GM21723 (cell line): ENCODE measurements at regions not wholly inside any gene's neighbourhood (a gene's known extent, or its start where the extent isn't known, plus 50 kb on each side); places are given as distances from the start of the nearest gene placed in this dataset.
"Not testable (repeated sequence)": the region's sequence is repeated elsewhere in the genome, so short reads cannot be mapped to it uniquely, and the experiment has no call there.

ENCODE experiments used
- ATAC-seq: cut with Tn5 transposase; IDR thresholded peaks from one replicate; pipeline ENCODE4 v1.9.1; 2021; ENCODE audit warnings: mild to moderate bottlenecking, moderate library complexity; ENCODE audit not compliant: unreplicated experiment

DNA sequence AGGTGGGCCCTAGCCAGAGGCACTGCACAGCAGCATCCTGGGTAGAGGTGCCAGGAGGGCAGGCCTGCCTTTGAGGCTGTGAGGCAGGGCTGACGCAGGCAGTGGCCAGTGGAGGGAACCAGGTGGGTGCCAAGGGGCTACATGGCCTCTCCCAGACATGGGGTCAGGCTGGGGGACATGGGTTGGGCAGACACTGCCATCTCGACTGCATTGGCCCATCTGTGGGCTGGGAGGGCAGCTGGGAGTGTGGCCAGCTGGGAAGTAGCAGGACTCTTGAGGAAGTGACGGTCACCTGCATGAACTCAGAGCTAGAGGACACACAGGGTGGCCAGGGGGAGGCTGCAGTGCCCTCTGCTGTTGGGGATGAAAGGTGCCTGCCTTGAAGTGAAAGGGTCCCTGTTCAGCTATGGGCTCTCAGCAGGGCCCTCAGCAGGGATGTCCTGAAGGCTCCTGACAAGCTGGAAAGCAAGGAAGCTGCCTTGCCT lies 294.6 kb downstream of the CCDC74A start:
- ATAC-seq = not testable (repeated sequence)

DNA sequence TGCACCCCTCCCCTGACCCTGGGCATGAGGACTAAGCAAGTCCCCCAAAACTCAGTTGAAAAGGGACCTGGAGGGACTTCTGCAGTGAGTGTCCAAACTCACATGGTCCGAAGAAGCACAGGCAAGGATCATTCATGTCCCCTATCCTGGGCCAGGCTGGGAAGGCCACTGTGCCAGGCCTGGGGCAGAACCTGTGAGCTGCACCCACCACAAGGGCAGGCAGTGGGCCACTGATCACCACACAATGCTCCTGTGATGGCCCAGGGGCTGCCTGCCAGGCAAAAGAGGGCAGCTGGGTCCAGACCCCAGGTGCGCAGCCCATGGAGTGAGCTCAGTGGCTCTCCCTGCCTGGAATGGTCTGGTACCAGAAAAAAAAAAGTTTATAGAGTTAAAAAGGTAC lies 295.4 kb downstream of the CCDC74A start:
- not testable (repeated sequence) for ATAC-seq

DNA sequence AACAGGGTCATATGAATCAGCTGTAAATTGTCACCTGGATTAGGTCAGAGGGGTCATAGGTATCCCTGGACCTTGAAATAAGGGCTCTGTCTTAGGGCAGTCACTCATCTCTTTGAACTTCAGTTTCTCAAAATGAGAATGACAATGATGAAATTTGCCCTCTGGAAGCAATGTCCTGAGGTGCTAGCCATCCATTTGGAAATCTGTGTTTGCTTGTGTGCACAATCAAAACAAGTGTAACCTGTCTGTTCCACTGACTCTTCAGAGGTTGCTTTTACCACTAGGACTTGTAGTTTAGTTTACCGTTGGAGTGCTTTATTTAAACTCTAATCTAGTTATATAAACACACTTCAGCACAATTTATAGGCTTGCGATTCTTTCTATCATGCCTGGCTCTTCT lies 297.3 kb downstream of the CCDC74A start:
- ATAC-seq = not testable (repeated sequence)

DNA sequence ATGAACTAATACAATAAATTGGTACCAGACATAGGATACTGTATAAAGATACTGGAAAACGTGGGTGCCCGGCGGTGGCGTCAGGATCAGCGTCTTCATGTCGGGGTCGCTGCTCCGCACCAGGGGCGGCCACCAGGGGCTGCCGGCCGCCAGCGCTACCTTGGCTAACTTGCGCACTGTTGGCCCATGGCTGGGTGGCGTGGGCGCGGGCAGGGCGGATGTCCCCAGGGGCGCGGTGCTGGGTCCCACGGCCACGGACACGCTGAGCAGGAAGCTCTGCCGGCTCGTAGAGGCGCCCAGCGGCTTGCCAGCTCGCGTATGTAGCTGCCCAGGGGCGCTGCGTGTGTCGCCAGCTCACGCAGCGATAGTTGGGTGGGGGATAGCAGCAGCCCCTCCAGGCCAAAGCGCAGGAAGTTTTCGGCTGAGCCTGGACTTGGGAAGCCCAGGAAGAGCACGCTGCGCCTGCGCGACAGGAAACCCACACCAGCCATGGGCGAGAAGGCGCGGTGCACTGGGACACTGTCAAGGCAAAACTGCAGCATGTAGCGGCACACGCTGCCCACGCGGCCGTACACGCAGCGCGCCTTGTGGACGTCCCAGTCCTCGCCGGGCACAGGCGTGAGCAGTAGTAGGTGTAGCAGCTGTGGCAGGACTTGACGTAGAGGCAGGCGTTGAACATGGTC lies 299.9 kb downstream of the CCDC74A start:
- ATAC-seq = no peak

DNA sequence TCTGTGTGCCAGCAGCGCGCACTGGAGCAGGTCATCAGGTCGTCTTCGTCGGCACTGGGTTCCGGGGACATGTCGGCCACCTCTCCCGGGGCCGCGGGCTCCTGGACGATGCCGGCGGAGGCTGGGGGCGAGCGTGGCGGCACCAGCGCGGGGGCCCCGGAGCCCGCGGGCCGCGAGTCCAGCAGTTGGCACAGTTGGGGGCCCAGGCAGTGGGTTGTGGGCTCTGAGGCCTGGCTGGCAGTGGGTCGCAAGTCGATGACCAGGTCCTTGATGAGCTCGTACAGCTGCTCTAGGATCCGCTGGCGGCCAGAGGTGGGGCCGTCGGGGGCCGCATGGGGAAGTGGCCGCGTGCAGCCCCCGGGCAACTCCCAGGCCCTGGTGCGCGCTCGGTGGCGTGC lies 300.5 kb downstream of the CCDC74A start:
- ATAC-seq = no peak

DNA sequence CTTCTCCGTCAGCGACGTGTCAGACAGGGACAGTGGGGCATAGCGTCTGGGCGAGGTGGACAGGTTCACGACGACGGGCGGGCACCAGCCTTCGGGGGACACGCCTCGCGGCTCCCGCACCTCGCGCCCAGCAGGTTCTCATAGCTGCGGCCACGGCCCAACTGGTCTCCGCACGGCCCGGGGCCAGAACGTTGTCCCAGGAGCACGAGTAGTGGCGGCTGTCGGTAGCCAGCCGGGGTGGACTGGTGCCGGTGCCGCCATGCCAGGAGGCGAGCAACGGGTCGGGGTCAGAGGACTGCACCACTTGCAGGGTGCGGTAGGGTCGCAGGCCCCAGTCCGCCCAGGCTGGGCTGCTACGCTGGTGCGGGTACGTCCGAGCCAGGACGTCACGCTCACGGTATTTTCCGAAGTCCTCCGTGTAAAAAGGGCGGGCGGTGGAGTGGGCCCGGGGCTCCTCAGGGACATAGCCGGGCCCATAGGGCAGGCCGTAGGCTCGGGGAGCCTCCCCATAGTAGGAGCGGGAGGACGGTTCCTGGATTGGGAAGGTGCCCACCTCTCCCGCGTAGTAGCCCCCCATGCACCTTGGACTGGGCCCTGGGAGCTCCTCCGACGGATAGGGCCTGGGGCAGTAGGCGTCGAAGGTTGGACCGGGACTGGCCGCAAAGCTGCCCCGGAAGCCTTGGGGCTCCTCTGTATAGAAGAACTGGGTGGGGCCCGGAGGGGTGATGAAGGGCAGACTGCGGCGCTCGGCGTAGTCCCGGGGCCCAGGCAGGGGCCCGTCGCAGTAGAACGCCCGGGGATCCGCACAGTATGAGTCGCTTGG lies 301.2 kb downstream of the CCDC74A start:
- not testable (repeated sequence) for ATAC-seq

DNA sequence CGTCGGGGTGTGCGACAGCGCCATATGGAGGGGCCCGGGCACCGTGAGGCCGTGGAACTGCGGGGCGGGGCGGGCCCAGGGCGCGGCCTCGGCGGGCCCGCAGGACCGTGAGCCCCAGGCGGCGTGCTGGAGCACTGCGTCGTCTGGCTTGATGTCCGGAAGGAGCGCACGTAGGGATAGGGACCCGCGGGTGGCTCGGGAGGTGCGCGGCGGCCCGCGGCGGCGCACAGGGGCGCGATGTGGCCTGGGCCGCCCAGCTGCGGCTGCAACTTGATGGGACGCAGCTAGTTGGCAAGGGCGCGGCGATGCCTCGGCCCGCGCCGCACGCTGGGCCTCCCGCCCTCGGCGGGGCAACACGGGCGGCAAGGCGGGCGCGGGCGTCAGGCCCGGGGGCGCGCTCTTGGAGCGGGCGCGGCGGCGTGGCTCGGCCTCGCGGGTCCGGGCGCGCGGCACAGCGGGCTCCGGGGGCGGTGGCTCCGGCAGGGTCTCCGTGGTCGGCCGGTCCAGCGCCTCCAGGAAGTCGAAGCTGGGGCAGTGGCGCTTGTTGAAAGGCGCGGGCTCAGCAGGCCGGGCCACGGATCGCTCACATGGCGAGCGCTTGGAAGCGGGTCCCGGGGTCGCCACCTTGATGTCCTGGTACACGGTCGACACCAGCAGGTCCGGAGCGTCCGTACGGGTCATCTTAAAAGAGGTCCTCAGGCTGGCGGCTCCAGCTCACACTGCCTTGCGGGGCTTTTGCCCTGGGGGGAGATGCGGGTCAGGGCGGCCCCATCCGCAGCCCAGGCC lies 302.0 kb downstream of the CCDC74A start:
- ATAC-seq = not testable (repeated sequence)

DNA sequence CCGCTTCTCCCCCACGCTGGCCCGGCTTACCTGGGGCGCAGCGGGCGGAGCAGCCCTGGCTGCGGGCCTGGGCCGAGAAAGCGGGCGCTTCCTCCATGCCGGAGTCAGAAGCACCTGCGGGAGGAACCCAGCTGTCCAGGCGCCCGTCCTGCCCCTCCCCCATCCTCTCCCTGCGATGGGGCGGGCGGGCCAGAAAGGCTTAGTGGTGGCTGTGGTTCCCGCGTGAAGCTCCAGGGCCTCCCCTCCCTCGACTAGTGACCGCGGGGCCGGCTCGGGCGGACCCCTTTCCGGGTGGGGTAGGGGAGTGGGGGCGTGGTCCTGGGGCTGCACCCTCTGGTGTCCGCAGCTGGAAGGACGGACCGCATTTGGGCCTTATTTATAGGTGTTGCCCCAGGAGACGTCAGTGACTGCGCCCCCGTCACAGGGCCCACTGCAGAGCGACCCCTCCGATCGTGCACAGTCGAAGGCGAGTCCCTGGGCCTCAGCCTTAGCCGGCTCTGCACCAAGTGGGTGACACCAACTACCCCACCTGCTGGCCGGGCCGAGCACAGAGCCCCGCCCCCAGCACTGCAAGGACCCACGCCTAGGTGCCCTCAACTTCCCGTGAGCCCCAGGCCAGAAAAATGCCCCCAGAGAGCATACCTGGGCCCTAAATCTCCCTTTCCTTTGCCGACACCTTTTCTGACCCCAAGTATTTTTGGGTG lies 302.7 kb downstream of the CCDC74A start:
- ATAC-seq = not testable (repeated sequence)

DNA sequence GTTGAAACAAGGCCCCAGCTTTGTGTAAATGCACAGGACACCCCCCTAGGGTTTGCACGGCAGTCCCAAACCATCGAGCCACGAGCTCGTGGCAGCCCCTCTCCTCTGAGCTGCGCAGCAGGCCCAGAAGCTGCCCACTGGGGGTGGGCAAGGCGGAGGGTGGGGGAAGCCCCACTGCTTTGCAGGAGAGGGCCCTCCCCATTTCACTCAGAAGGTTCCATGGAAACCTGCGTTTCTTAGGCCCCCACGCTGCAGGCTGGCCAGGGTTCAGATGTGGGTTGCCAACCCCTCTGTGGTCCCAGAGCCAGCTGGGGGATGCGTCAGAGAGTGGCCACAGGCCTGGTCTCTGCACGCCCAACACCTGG lies 303.2 kb downstream of the CCDC74A start:
- not testable (repeated sequence) for ATAC-seq

DNA sequence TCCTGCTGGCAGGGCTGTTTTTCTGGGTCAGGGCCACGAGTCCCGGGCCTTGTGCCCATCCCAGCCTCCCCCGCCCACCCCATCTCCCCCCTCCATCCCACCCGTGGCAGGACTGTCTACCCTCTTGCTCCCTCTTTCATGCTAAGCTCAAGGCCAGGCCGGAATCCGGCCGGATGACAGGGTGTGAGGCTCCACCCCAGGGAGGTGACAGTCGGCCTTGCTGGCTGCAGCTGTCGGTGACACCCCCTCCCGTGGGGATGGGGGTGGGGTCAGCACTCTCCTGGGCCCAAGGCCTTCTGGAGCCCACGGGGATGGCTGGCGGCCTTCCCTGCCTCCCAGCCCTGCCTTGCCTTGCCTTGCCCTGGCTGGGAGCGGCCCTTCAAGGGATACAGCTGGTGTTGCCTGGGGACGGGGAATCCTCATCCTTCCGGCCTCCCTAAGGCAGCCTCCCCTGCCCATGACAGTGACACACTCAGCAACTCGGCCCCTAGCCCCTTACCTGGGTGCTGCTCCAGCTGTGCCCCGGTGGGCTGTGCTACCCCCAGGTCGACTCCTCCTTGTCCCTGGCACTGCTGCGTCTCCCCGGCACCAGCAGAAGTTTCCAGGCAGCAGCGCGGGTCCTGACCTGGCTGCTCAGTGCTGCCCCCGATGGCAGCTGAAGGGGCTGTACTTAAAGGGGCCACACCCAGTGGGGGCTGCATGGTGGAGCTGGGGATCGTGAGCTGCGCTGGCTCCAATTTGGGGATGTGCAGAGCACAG lies 303.9 kb downstream of the CCDC74A start:
- not testable (repeated sequence) for ATAC-seq

DNA sequence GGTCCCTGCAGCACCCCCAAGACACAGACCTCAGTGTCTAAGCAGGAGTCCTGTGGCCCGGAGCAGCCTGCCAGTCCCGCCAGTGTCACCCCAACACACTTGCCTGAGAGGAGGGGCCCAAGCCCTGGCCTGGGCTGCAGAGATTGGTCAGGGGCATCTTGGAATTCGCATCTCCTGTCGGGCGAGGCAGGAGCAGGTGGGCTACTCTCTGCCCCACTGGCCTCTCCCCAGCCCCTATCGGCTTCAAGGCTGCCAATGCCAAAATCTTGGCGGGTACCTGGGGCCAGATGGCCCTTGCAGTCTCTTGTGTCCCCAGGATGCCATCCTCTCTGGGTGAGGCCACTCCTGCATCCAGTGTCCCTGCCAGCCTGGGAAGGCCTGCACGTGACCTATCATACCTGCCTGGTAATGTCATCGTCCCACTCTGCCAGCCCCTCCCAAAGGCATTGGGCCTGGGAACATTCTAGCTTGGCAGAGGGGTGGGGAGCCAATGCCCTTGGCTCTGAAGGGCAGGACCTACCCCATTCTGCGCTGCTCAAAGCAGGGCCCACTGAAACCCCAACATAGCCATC lies 304.6 kb downstream of the CCDC74A start:
- ATAC-seq = not testable (repeated sequence)

DNA sequence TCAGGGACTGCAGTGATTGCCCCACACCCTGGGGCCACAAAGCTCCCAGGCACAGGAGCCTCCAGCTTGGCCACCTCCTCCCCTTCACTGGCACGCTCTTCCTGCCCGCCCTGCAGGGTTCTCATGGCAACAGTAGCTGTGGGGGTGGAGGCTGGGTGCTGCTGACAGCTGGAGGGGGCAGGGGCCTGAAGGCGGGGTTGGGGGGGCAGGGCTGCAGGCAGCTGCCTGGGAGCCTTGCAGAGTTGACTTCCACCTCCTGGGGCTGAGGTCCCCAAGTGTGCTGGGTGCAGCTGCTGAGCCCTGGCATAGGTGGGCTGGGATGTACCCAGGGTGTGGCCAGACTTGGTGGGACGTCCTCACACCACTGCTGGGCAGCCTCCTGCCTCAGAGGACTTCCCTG lies 305.2 kb downstream of the CCDC74A start:
- not testable (repeated sequence) for ATAC-seq

DNA sequence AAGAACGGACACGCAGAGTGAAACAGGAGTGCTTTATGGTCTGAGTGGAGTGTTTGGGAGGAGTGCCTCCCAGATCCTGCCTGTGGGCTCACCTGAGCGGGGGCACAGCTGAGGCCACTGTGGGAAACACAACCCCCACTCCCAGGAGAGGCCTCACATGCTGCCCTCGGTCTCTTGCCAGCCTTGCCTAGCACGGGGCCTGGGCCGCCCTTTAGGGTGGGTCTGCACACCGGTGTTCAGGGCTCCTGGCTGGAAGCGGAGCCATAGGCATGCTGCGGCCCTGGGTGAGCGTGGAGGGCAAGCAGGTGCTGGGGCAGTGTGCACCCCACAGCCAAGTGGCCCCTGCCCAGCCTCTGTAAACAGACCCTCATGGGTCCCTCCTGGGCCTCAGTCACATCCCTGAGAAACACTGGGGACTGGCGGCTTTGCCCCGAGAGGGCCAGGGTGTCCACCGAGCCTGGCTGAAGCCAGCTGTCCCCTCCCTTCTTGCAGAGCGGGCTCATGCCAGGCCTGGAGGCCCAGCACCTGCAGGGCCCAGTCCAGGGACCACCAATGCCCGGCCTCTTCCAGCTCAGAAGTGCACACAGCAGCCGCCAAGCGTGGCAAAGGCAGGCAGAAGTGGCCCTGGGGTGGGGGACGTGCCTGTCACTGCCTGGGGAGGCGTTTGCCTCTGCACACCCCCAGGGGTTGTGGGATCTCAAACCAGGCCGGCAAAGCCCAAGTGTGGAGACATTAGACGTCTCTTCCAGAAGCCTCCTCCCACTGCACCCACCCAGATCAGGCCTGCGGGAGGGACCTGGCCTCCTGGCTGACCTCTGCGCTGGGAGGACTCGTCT lies 305.9 kb downstream of the CCDC74A start:
- not testable (repeated sequence) for ATAC-seq

DNA sequence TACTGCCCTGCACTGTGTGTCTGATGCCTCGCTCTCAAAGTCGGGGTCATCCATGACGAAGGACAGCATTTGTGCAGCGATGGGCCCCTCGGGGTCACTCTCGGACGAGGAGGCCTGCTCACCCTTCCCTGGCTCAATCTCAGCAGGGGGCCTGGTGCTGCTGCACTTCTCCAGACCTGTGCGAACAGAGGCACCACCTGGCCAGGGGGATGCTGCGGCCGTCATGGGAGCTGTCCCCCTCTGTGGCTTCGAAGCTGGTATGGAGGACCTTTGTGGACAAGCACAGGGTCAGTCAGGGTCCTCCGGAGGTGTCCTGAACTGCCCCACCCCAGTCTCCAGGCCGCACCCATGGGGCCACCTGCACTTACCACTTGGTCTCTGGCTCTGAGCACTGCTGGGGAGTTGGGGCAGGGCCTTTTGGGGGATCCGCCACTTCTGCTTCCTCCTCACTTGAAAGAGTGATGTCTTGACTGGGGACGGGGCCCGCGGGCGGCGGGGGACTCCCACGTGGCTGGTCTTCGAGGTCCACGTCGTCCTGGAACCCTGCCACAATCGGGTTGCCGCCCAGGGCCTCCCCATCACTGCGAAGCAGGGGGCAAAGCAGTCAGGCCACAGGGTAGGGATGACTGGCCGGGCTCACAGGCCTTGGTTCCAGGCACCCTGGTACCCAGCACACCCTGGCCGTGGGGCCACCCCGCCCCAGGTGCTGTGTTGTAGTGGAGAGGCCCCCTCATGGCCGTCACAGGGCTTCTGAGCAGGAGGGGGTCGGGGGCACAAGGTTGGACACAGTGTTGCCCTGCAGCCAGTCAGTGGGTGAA lies 306.7 kb downstream of the CCDC74A start:
- not testable (repeated sequence) for ATAC-seq

DNA sequence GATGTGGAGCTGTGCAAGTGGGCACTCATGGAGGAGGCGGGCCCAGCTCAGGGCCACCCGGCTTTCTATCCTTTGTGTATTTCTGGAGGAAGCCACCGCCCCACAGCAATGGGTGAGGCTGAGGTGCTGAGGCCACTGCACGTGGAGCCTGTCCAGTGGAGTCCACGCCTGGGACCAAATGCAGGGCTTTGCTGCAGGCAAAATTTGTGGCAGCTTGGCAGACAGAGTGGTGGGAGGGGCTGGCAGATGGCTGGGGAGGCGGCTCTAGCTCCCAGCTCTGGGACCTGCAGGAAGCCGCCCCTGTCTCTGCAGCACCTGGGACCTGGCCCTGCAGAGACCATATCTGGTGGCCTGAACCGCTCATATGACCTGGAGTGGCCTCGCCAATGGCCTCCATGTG lies 307.3 kb downstream of the CCDC74A start:
- ATAC-seq = not testable (repeated sequence)

DNA sequence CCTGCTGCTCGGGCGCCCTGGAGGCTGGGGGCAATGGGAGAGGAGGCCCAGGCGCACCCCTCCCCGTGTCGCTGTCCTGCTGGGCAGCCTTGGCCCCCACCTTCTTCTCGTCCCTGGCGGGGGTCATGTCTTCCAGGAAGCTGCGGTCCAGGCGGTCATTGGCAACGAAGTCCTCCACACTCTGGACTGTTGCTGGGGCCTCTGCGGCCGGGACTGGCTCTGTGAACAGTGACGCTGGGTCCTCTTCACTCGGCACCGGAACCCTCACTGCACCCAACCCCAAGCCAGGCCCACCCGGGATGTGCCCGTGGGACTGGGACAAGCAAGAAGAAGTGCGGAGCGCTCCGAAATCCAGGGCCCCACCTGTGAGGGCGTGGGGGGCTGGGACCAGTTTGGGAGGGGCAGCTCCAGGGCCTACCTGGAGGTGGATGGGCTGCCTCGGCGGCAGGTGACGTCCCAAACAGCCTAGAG lies 308.0 kb downstream of the CCDC74A start:
- no peak for ATAC-seq

DNA sequence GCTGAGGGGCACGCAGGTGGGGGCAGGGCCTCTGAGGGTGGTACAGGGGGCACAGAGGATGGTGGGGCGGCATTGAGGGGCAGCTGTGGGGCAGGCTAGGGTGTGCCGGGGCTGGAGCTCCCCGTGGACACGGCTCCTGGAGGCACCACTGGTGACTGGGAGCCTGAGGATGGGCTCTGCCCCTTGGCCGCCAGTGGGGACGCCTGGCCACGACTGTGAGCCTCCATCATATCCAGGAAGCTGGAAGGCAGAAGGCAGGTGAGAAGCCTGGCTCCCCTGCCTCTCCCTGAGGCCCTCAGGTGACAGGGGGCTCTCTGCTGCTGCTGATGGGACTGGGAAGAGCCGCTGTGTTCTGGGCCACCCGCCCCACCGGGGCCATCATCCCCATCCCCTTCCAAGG lies 308.4 kb downstream of the CCDC74A start:
- ATAC-seq = not testable (repeated sequence)

DNA sequence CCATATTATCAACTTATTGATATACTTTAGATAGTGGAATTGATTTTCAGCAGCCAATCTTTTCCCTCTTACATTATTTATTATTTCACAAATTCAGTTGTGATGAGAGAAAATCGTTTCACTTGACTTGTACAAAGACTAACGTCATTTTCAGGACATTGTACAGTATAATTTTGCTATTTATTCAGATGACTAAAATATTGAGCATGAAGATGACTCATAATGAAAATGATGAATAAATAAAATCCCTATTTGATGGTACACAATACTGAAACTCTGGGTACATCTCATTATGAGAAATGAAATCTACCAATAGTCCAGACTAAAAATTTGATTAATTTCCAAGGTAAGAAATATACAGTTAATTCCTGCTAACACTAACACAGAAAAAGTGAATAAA lies 316.4 kb downstream of the CCDC74A start:
- ATAC-seq = not testable (repeated sequence)
